IPS-NIHi7 (cell line): ENCODE measurements at regions not wholly inside any gene's neighbourhood (a gene's known extent, or its start where the extent isn't known, plus 50 kb on each side); places are given as distances from the start of the nearest gene placed in this dataset.
A peak's percentile ranks its signal among the peaks of the same experiment; 100 is the strongest.

Source experiments
- DNase-seq: peaks from one replicate; pipeline ENCODE4 v3.0.0; 2012; ENCODE audit warnings: mixed read lengths; ENCODE audit errors: extremely low spot score

DNA sequence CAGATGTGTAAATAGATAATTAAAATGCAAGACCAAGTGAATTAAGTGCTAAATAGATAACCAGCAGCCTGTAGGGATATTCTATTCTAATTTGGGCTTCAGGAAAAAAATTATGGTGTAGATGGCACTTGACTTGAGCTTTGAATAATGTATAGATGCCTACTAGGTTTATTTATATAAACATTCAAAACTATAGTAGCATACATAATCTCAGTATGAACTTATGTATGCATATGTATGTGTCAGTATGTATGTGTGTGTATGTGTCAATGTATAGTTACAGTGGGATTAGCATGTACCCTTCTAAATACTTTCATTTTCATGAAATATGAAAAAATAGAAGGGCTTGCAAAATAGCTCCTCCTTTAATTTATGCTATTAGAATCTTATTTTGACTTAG, 207.3 kb upstream of the PPP1R3A start:
- DNase-seq: no peak

DNA sequence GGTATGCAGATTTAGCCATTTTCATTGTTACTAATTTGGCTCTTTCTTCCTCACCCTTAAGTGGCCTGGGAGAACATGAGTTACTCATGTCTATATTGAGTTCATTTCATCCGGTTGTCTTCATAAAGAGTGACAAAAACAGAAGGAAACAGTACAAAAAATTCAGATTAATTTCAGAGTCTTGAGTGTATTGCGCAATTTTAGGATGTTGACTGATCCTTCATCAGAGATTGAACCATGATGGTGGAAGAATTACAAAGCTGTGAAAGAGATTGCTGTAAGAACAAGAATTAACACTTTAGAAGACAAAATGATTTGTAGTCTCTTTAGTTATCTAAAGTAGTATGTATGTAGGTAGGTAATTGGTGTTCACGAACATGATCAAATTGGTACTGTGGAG, 194.0 kb upstream of the PPP1R3A start:
- DNase-seq: no peak

DNA sequence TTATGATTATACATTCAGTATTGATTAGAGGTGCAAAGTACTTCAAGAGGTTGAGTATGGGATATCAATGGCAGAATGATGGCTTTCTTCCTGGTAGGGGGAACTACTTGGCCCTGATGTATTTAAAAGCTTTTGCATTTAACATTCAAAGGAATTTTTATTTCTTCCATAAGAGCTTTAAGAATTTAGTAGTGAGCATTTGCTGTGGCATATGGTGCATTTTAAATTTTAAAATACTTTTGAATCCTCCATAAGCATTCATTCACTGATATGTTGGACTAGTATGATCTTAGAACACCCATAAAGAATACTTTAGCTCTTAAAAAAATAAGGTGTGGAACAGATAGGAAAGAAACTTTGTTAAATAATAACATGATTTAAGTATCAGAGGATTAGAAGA, 191.9 kb upstream of the PPP1R3A start:
- DNase-seq: no peak

DNA sequence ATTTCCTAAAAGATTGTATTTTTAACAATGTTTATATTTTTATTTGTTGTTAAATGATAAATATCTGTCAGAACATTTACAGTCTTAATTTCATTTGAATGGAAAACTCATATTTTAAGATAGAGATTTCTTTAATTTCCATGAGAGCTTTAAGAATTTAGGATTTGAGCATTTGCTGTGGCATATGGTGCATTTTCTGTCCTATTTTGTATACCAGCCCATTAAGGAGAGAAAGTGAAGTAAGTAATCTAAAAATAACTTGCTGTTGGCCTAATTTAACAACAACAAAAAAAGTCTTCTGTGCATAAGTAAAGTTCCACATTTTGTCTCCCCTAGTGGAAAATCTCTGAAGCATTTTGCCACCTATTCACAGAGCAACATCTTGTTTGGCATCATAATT, 190.9 kb upstream of the PPP1R3A start:
- DNase-seq: no peak

DNA sequence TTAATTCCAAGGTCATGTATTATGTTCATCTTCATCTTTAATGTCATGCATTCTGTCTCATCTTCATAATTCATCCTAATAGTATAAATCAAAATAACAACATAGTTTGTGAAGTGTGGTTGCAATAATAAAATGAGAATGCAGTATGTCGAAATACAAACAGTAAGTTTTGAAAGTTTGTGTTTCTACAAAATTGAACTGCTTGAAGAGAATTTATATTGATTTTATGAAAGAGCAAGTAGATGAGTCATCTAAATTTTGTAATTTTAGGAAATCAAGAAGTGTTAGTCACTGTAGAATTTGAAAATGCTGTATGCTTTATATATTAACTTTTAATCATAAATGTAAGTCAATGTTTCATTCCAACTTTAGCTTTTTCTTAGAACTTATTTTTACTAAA, 190.5 kb upstream of the PPP1R3A start:
- DNase-seq: no peak

DNA sequence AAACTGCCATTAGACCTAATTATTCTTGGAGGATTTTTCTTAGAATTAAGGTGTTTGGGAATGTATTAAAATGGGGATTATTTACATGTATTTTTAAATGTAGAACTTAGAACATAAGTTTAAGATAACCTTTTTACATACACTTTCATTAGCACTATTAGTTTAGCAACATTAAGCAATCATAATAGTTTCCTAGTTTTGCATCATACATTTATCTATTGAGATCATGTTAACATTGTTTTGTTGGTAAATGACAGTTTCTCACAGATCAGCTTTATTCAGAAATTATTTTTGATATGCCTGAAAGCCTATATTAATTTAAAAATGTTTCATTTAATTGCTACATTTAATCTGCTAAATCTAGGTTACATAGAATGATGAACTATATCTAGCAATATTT, 189.7 kb upstream of the PPP1R3A start:
- DNase-seq: no peak

DNA sequence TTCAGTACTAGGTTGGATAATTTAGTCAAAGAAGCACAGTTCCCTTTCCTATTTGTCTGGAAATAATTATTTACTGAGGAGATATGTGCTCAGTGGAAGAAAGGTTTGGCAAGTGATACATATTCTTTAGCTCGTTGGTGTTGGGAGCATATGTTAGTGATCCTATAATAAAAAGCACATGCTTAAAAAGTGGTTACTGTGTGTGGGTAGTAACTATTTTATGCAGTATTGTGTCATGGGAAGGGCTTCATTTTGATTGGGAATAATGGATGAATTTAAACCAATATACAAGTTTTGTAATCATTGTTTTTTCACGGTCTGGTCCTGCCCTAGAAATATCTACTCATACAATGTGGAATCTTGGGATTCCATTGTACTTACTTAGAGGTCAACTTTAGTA, 188.7 kb upstream of the PPP1R3A start:
- no peak for DNase-seq

DNA sequence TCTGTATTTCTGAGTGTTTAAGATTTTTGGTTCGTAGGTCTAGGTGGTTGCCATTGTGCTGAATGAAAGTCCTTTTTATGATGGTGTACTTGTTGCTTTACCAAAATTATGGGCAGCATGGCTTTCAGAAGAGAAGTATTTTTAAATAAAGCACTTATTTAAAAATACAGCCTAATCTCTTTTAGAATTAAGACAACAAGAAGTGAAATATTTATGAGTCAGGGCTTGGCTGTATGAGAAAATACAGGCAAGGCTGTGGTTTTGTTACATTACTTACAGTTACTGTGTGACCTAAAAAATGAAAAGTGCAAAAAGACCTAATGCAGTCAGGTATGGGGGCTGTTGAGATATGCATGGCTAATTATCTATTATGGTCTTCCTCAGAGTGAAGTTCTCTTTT, 185.2 kb upstream of the PPP1R3A start:
- DNase-seq: no peak

DNA sequence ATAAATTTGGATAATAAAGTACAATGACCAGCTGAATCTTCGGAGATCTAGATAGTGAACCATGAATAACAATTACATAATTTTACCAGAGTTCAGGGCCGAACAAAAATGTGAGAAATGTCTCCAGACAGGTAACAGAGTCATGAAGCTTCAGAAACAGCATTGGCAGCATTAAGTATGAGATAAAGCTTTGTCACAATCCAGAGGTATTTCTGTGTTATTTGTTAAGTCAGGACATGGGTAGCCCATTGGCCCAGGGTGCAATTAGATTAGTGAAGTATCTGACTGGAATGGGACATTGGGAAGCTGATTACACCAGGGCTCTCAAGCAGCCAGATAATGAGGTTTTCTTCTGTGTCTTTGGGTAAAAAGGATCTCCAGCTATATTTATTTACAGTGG, 184.2 kb upstream of the PPP1R3A start:
- no peak for DNase-seq

DNA sequence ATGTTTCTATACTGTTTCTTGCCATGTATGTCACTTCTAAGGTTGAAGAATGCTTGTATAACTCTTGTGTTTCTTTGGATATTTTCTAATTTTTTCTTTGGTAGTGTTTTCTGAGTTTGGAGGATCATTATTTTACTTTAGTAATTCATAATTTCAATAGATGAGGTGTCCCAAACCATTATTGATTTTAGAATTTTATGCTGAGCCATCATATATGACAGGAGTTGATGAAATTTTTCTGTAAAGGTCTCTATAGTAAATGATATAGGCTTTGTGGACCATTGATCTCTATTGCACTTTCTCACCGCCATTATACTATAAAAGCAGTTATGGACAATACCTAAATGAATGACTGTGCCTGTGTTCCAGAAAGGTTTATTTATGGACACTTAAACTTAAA, 183.3 kb upstream of the PPP1R3A start:
- no peak for DNase-seq

DNA sequence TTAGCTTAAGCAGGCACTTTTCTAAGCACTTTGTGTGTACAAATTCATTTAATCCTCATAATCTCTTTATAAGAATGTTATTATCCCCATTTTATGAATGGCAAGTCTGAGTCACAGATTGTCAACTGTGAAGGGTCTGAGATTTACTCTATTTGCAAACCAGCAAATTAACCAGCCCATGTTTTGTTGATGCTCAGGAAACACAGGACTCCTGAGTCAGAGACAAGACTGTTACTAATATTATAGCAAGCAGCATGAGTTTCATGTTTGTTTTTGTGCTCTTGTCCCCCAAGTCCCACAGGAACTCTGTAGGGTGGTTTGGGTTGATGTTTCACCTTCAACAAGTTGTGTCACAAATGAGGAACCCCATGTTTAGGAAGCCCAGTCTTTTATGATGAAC, 182.0 kb upstream of the PPP1R3A start:
- DNase-seq: no peak

DNA sequence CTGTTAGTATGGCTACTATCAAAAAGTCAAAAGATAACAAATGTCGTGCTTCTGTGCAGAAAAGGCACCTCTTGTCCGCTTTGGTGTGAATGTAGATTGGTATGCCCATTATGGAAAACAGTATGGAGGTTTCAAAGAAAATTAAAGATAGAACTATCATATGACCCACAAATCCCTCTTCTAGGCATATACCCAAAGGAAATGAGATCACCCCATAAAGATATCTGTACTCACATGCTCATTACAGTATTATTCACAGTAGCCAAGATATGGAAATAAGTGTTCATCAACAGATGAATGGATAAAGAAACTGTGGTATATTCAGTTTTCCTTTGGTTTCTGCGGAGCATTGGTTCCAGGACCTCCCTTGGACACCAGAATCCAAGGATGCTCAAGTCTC, 180.5 kb upstream of the PPP1R3A start:
- no peak for DNase-seq

DNA sequence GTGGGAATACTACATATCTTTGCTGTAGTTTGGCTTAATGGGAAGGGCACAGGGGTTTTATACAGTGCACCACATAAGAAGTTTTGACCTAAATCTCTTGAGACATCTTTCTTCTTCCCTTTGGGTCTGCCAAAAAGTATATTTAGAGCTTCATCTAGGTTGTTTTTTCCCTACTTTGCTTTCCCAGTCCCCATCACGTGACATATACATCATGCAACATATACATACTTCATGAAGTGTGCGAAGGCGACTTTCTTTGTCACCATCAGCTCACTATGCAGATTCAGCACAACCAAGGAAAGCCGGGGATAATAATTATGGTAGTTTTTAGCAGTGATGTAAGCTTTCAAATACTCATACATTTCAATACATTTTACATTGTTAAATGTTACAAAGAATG, 177.1 kb upstream of the PPP1R3A start:
- no peak for DNase-seq

DNA sequence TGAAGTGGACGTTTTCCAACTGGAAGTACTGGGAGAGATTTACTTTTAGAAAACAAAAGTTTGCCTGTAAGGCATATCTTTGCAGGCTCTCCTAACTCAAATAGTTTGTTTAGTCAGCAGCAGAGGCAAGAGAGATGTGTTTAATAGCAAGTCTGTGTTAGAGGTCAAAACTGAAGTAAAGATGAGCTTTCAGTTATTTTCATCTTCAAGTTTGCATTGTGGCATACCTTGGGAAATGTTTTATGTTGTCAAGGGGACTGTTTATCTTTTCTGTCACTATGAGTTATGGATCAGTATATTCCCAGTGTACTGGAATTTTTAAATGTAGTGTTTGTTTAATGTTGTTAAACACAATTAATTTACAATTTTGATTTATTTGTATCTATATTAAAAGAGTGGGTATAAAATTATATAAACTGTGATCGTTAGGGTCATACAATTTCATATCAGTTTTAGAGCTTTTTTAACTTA, 169.7 kb upstream of the PPP1R3A start:
- DNase-seq: no peak

DNA sequence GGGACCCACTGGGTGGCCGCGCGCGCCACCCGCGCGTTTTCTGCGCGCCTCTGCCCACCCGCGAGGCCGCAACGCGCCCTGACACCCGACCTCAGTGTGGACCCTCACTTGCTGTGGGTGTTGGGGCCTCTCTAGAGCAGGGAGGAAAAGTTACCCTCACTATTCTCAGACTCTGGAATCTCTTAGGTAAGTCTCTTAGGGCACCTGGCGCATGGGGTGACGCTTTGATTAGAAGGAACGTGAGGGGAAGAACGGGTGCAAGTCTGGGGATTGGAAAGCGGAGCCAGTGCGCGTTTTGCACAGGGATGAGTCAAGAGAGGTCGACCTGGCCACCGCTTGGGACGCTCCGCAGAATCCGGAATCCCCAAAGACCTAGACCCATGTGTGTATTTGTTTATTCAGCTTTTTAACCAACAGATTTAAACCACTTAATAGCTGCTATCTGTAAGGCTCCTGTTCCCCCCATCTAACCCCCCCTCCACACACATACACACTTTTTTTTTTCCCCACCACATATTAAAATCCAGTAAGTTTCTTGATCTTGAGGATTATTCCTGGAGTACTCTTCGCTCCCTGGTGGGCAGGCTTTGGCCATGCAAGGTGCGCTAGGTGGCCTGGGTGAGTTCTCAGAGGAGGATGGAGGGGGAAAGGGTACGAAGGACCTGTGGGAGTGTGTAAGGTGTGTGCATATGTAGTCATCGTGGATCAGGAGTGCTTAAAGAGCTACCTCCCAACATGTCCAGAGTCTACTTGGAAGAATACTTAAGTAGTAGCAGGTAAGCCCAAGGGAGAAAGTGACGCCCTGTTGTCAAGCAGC, 169.1 kb upstream of the PPP1R3A start:
- peak; percentile 44 for DNase-seq

DNA sequence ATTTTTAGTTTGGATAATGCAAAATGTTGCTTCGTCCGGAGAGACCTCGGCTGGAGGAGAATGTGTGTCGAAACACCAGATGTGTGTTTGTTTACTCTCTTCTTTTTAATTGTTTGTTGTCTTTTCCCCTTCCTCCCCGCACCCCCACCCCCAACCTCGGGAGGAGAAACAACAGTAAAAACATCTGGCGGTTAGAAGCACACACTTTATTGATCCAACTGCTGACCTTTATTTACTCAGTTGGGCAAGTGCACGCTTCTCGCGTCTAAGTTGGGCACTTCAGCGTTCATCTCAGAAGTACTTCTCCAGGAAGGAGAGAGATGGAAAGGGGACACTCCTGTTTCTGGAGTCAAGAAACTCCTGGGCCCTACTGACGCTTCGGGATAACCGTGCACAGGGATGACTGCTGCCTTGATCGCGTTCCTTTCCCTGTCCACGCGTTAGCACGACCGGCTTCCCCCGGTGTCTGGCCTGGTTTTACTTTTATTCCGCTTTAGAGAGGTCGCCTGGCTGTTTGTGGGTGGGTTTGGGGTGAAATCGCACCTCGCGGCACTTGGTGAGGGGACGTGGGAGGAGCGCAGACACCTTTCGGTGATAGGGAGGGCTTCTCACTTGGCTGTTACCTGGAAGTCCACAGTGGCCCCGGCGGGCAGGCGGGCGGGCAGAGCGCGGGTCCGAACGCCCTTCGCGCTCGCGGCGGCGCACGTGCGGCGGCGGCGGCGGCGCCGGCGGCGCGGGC, 168.3 kb upstream of the PPP1R3A start:
- DNase-seq: peak; percentile 17

DNA sequence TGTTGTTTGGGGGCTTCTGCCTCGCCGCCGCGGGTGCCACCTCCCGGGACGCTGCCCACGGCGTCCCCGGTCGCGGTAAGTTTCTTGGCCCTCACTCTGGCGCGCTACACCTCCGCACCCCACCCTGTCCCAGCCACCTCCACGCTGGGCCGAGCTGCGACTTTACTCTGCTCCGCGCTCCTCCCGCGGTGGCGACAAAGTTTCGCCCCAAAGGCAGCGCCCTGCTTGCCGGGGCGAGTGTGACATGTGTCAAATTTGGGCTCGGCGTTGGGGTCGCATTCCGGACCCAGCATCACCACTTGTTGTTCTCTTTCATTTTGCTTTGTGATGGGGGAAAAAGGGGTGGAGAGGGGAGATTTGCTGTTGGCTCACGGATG, 167.7 kb upstream of the PPP1R3A start:
- peak; percentile 16 for DNase-seq

DNA sequence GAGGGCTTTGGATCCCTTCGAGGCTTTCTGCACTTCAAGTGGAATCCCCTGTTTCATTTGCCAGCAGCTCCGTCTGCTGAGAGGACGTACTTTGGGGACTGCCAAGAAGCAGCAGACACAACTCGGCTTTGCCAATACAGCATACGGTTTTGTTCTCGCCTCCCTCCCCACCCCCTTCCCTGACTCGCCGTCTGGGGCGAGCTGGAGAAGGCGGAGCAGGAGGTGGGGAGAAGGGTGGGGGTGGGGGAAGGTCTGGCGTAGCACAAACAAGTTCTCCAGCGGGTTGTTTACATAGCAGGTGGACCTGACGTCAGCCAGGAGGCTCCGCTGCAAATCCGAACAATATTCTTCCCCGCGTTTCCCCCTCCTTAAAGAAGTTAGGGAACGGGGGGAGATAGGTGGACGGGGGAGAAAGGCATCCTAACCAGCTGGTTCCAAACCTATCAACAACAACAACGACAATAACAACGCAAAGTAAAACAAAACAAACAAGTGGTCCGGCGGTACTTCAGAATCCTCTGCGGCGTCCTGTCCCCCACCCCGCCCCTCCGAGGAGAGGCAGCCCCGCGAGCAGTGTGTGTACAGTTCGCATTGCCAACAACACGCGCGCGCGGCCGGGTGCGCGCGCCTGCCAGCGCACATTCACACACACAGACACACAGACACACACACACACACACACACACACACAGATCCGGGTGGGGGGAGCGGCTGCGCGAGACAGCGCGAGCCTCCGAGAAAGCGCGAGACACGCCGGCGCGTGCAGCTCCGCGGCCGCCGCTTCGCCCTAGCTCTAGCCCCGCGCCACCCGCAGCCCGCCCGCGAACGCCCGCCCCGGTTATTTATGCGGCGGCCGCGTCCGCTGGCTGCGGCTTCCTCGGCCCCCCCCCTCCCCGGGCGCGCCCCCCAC, 167.0 kb upstream of the PPP1R3A start:
- DNase-seq: peak; percentile 73

DNA sequence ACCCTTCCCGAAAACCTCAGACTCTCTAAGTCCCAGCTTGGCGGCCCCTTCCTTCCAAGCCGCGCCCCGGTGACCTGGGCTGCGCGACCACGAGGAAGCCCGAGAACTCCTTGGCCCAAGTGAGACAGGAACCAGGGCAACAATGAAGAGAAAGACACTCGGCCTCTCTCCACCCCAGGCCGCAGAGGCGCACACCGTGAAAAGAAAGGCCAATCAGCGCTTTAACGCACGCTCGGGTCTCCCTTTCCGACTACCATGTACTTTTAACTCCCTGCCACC, 166.4 kb upstream of the PPP1R3A start:
- DNase-seq: peak; percentile 20

DNA sequence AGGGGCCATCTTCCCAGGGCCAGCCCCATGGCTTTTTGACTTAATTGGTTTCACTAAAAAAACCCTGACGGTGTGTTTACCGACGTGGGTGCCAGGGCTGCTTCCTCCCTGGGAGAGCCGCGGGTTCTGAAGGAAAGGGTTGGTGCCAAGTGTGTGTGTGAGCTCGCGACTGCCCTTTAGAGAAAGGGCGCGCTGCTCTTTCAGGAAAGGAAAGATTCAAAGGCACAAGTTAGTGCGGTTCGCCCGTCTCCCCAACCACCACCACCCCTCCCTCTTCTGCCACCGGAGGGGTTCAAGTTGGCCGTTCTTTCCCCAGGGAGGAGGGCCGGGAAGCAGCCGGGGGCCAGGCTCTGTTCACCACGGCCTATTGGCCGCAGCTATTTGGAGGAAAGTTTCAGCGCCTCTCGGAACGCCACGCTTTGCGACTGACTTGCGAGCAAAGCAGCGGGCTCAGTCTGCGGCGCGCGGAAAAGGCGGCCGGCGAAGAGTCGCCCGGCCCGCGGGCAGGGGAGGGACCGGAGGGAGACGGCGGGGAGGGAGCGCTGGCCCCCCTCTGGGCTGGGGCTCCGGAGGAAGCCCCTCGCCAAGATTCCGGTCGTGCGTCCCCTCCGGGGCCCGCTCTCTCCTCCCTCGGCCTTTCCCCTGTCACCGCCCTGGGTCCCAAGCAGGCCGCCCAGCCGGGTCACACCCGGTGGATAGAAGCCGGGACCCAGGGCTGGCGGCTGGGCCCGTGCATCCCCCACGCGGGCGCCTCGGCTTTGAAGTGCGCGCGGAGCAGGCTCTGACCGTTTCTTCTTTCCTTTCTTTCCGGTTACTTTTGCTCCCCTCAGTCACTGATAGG, 165.9 kb upstream of the PPP1R3A start:
- peak; percentile 28 for DNase-seq

DNA sequence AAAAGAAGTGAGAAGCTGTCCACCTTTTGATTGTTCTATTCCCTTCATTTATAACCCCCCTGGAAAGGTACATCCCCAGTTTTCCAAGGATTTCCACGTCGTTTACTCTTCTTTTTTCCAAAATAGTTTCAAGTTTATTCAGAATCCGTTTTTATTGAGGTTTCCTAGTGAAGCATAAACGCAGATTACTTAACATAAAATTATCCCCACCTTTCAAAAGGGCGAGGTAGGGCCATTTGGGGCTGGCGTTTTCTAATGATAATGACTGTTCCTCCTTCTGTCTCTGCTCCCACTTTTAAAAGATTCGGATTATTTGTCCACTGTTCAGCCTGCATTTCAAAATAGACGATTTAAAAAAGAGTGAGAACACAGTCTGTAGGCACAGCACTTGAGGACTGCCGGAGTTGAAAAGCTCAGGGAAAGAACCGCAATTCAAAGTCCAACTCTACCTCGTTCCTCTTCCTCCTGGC, 165.2 kb upstream of the PPP1R3A start:
- no peak for DNase-seq
